ENCODE measurements at regions not wholly inside any gene's neighbourhood (a gene's known extent, or its start where the extent isn't known, plus 50 kb on each side); places are given as distances from the start of the nearest gene placed in this dataset.
A peak's percentile ranks its signal among the peaks of the same experiment; 100 is the strongest.

DNA sequence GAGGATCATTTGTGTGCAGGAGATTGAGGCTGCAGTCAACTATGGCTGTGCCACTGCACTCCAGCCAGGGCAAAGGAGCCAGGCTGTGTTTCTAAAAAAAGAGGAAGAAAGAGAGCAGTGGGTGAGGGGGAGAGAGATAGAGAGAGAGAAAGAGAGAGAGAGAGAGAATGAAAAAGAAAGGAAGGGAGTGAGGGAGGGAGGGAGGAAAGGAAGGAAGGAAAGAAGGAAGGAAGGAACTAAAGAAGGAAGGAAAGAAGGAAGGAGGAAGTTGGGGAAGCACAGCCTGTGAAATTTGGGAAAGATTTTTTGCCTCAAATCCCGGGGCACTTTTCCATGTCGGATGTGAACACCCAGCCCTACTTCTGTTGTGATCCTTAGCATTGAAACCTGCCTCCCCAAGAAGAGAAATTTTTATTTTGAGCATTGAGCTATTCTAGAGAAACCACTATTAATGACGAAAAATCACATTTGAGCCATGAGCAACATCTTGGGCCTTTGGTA lies 57.8 kb downstream of the FOXA2 start (continued):
- TF ChIP-seq MXD4 (CRISPR knock-in tag; IDR thresholded peaks at IDR 0.05; ENCODE audit: borderline replicate concordance): no peak
- TF ChIP-seq ZNF671 (CRISPR knock-in tag; IDR thresholded peaks at IDR 0.05): no peak
- no peak for TF ChIP-seq ZNF317 (CRISPR knock-in tag; IDR thresholded peaks at IDR 0.05; ENCODE audit: borderline replicate concordance, low read depth)
- no peak for TF ChIP-seq IRF2 (CRISPR knock-in tag; IDR thresholded peaks at IDR 0.05; ENCODE audit: borderline replicate concordance, low read depth)
- TF ChIP-seq, protein P1, sequence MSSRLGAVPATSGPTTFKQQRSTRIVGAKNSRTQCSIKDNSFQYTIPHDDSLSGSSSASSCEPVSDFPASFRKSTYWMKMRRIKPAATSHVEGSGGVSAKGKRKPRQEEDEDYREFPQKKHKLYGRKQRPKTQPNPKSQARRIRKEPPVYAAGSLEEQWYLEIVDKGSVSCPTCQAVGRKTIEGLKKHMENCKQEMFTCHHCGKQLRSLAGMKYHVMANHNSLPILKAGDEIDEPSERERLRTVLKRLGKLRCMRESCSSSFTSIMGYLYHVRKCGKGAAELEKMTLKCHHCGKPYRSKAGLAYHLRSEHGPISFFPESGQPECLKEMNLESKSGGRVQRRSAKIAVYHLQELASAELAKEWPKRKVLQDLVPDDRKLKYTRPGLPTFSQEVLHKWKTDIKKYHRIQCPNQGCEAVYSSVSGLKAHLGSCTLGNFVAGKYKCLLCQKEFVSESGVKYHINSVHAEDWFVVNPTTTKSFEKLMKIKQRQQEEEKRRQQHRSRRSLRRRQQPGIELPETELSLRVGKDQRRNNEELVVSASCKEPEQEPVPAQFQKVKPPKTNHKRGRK (CRISPR knock-in tag; IDR thresholded peaks at IDR 0.05; ENCODE audit: borderline replicate concordance): no peak

- ATAC-seq: no peak
- TF ChIP-seq TEAD1 (CRISPR knock-in tag; IDR thresholded peaks at IDR 0.05) (no peak), SMAD4 (CRISPR knock-in tag; IDR thresholded peaks at IDR 0.05) (no peak), MAX (CRISPR knock-in tag; IDR thresholded peaks at IDR 0.05) (no peak), SOX15 (CRISPR knock-in tag; IDR thresholded peaks at IDR 0.05) (no peak), FOXP4 (CRISPR knock-in tag; IDR thresholded peaks at IDR 0.05) (no peak), NR3C1 (CRISPR knock-in tag; conservative IDR thresholded peaks at IDR 0.05; ENCODE audit: low read depth) (no peak)
- TF ChIP-seq, protein P1 (CRISPR knock-in tag; IDR thresholded peaks at IDR 0.05; ENCODE audit: borderline replicate concordance): no peak
- TF ChIP-seq, protein P2, sequence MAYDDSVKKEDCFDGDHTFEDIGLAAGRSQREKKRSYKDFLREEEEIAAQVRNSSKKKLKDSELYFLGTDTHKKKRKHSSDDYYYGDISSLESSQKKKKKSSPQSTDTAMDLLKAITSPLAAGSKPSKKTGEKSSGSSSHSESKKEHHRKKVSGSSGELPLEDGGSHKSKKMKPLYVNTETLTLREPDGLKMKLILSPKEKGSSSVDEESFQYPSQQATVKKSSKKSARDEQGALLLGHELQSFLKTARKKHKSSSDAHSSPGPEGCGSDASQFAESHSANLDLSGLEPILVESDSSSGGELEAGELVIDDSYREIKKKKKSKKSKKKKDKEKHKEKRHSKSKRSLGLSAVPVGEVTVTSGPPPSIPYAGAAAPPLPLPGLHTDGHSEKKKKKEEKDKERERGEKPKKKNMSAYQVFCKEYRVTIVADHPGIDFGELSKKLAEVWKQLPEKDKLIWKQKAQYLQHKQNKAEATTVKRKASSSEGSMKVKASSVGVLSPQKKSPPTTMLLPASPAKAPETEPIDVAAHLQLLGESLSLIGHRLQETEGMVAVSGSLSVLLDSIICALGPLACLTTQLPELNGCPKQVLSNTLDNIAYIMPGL (CRISPR knock-in tag; IDR thresholded peaks at IDR 0.05): no peak
- TF ChIP-seq, protein P3, sequence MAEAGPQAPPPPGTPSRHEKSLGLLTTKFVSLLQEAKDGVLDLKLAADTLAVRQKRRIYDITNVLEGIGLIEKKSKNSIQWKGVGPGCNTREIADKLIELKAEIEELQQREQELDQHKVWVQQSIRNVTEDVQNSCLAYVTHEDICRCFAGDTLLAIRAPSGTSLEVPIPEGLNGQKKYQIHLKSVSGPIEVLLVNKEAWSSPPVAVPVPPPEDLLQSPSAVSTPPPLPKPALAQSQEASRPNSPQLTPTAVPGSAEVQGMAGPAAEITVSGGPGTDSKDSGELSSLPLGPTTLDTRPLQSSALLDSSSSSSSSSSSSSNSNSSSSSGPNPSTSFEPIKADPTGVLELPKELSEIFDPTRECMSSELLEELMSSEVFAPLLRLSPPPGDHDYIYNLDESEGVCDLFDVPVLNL (CRISPR knock-in tag; IDR thresholded peaks at IDR 0.05; ENCODE audit: borderline replicate concordance, low read depth): no peak
- Mint-ChIP-seq H3K27me3 (ENCODE audit: low read depth) (peaks cover 12% of the 10 kb centered on the region), H3K9me3 (0 out of 2 replicates have a peak, but pooled peaks cover 4% of the 10 kb centered on the region), H3K4me3 (no peak overlapping the region), H3K4me1 (peaks cover 26% of the 10 kb centered on the region), H3K36me3 (no peaks in the 10 kb centered on the region), H3K27ac (no peak overlapping the region)
- no peak for DNase-seq (ENCODE audit: low spot score)
- POLR2A ChIA-PET: no interaction called here
- CTCF ChIA-PET: no interaction called here
Observed at GRCh38 chr20:22525821-22526220, 58.6 kb downstream of the FOXA2 start.

- Mint-ChIP-seq H3K27ac (no peak overlapping the region), H3K27me3 (ENCODE audit: low read depth) (peaks cover 13% of the 10 kb centered on the region), H3K4me1 (peaks cover 20% of the 10 kb centered on the region), H3K4me3 (no peak overlapping the region), H3K9me3 (0 out of 2 replicates have a peak, but pooled peaks cover 4% of the 10 kb centered on the region), H3K36me3 (no peaks in the 10 kb centered on the region)
- ChIA-PET CTCF (no interaction called here), POLR2A (no interaction called here)
- ATAC-seq: no peak
- DNase-seq (ENCODE audit: low spot score): no peak
- TF ChIP-seq, protein P4, sequence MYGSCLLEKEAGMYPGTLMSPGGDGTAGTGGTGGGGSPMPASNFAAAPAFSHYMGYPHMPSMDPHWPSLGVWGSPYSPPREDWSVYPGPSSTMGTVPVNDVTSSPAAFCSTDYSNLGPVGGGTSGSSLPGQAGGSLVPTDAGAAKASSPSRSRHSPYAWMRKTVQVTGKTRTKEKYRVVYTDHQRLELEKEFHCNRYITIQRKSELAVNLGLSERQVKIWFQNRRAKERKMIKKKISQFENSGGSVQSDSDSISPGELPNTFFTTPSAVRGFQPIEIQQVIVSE (CRISPR knock-in tag; IDR thresholded peaks at IDR 0.05; ENCODE audit: borderline replicate concordance): no peak
- TF ChIP-seq ZMAT4 (CRISPR knock-in tag; IDR thresholded peaks at IDR 0.05) (no peak), GABPB1 (CRISPR knock-in tag; IDR thresholded peaks at IDR 0.05) (peak; percentile 31; the same call in 1 of the 2 replicates), E2F1 (CRISPR knock-in tag; IDR thresholded peaks at IDR 0.05) (no peak)
- TF ChIP-seq, protein P5, sequence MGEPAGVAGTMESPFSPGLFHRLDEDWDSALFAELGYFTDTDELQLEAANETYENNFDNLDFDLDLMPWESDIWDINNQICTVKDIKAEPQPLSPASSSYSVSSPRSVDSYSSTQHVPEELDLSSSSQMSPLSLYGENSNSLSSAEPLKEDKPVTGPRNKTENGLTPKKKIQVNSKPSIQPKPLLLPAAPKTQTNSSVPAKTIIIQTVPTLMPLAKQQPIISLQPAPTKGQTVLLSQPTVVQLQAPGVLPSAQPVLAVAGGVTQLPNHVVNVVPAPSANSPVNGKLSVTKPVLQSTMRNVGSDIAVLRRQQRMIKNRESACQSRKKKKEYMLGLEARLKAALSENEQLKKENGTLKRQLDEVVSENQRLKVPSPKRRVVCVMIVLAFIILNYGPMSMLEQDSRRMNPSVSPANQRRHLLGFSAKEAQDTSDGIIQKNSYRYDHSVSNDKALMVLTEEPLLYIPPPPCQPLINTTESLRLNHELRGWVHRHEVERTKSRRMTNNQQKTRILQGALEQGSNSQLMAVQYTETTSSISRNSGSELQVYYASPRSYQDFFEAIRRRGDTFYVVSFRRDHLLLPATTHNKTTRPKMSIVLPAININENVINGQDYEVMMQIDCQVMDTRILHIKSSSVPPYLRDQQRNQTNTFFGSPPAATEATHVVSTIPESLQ (CRISPR knock-in tag; IDR thresholded peaks at IDR 0.05): no peak
Observed at GRCh38 chr20:22525069-22525820, 59.1 kb downstream of the FOXA2 start.
